ENCODE measurements at regions not wholly inside any gene's neighbourhood (a gene's known extent, or its start where the extent isn't known, plus 50 kb on each side); places are given as distances from the start of the nearest gene placed in this dataset.

DNA sequence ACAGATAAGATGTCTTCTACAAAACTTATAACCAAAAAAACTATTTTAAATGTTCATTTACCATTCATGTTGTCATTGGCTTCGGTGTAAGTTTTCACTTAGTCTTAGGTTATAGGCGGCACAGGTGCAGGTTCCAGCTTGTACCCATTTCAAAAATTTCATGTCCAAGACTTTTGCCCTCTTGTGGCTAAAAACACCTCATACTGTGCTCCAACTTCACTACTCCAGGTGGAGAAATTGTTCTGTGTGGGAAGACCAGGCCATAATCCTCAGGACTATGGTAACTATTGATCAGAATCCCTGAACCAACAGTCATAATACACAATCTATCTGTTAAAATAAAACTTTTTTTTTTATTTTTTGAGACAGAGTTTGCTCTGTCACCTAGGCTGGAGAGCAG is 95.2 kb upstream of the ATP11B start:
- Histone ChIP-seq H3K4me1 (no peaks in the 10 kb centered on the region), H3K9me3 (no peaks in the 10 kb centered on the region), H3K4me3 (no peak overlapping the region), H3K27me3 (no peaks in the 10 kb centered on the region), H3K27ac (no peak overlapping the region), H3K36me3 (no peaks in the 10 kb centered on the region)
- no peak for DNase-seq (ENCODE audit: extremely low spot score in 2 of 2)
- no peak for TF ChIP-seq POLR2A (IDR thresholded peaks at IDR 0.05)
- TF ChIP-seq, protein P1, sequence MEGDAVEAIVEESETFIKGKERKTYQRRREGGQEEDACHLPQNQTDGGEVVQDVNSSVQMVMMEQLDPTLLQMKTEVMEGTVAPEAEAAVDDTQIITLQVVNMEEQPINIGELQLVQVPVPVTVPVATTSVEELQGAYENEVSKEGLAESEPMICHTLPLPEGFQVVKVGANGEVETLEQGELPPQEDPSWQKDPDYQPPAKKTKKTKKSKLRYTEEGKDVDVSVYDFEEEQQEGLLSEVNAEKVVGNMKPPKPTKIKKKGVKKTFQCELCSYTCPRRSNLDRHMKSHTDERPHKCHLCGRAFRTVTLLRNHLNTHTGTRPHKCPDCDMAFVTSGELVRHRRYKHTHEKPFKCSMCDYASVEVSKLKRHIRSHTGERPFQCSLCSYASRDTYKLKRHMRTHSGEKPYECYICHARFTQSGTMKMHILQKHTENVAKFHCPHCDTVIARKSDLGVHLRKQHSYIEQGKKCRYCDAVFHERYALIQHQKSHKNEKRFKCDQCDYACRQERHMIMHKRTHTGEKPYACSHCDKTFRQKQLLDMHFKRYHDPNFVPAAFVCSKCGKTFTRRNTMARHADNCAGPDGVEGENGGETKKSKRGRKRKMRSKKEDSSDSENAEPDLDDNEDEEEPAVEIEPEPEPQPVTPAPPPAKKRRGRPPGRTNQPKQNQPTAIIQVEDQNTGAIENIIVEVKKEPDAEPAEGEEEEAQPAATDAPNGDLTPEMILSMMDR (IDR thresholded peaks at IDR 0.05): no peak
- TF ChIP-seq POLR2AphosphoS5 (IDR thresholded peaks at IDR 0.05; ENCODE audit: insufficient read depth in 1 of 2, low read depth in 1 of 2): no peak
- intact Hi-C loops (cut with DNase I): no loop called here

DNA sequence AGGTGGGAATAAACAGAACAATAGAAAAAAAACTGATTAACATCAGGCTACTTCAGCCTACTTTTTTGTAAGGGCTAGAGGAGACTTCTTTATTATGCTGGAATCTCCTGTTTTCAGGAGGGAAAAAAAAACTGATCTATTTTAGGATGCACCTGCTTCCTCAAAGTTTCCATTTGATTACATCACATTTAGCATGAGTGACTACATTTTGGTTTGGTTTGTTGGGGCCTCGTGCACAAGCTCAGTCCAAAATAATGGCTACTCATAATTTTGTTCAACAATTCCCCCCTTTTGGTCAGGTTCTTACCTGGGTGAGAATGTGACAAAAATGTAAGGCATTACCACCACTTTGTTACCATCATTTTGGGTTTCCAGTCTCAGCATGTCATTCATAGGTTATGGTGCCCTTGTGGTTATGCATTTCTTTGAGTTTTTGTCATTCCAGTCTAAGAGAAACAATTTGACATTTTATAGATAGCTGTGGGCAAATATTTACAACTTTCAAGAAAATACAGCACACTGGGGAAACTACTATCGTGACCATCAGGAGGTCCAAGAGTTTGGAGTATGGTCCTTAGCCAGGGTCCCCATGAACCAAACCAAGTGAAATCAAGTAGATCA is 93.6 kb upstream of the ATP11B start:
- H3K9me3 ChIP-seq: no peaks in the 10 kb centered on the region
- H3K4me3 ChIP-seq: no peak overlapping the region
- no peak for DNase-seq (ENCODE audit: extremely low spot score in 2 of 2)
- H3K4me1 ChIP-seq: no peaks in the 10 kb centered on the region
- intact Hi-C loops (cut with DNase I): no loop called here
- H3K27ac ChIP-seq: no peak overlapping the region
- TF ChIP-seq POLR2AphosphoS5 (IDR thresholded peaks at IDR 0.05; ENCODE audit: insufficient read depth in 1 of 2, low read depth in 1 of 2) (no peak), POLR2A (IDR thresholded peaks at IDR 0.05) (no peak)
- TF ChIP-seq, protein P1 (IDR thresholded peaks at IDR 0.05): no peak
- no peaks in the 10 kb centered on the region for H3K27me3 ChIP-seq
- H3K36me3 ChIP-seq: no peaks in the 10 kb centered on the region

DNA sequence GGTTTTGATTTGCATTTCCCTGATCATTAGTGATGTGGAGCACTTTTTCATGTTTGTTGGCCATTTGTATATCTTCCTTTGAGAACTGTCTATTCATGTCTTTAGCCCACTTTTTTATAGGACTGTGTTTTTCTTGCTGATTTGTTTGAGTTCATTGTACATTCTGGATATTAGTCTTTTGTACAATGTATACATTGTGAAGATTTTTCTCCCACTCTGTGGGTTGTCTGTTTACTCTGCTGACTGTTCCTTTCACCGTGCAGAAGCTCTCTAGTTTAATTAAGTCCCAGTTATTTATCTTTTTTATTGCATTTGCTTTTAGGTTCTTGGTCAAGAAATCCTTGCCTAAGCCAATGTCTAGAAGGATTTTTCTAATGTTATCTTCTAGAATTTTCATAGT is 91.1 kb upstream of the ATP11B start:
- intact Hi-C loops (cut with DNase I): no loop called here

DNA sequence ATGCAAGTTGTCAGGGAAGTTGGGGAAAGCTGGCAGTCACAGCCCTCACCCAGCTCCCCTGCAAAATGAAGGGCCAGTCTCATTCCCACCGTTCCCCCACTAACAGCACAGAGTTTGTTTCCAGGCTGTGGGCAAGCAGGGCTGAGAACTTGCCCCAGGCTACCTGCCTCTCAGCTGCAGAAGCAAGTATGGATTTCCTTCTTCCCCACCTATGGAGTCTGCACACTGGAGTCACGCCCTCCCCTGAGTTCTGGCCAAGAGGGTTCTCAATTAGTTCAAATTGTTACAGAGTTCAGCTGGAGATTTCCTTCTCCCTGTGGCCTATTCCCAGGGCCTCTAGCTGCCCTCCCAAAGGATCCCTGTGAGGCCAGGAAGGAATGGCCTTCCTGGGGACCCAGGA is 90.1 kb upstream of the ATP11B start:
- H3K27me3 ChIP-seq: no peaks in the 10 kb centered on the region
- H3K36me3 ChIP-seq: no peaks in the 10 kb centered on the region
- intact Hi-C loops (cut with DNase I): no loop called here
- H3K4me1 ChIP-seq: no peaks in the 10 kb centered on the region
- H3K4me3 ChIP-seq: no peak overlapping the region
- no peak overlapping the region for H3K27ac ChIP-seq
- no peak for DNase-seq (ENCODE audit: extremely low spot score in 2 of 2)
- no peaks in the 10 kb centered on the region for H3K9me3 ChIP-seq
- TF ChIP-seq, protein P1 (IDR thresholded peaks at IDR 0.05): no peak
- TF ChIP-seq POLR2A (IDR thresholded peaks at IDR 0.05): no peak
- TF ChIP-seq POLR2AphosphoS5 (IDR thresholded peaks at IDR 0.05; ENCODE audit: insufficient read depth in 1 of 2, low read depth in 1 of 2): no peak

More for the DNA sequence above, 91.1 kb upstream of the ATP11B start:
- Histone ChIP-seq H3K36me3 (no peaks in the 10 kb centered on the region), H3K27ac (no peak overlapping the region), H3K27me3 (no peaks in the 10 kb centered on the region), H3K4me3 (no peak overlapping the region), H3K4me1 (no peaks in the 10 kb centered on the region), H3K9me3 (no peaks in the 10 kb centered on the region)
- TF ChIP-seq POLR2AphosphoS5 (IDR thresholded peaks at IDR 0.05; ENCODE audit: insufficient read depth in 1 of 2, low read depth in 1 of 2) (no peak), POLR2A (IDR thresholded peaks at IDR 0.05) (no peak)
- TF ChIP-seq, protein P1 (IDR thresholded peaks at IDR 0.05): no peak
- no peak for DNase-seq (ENCODE audit: extremely low spot score in 2 of 2)

DNA sequence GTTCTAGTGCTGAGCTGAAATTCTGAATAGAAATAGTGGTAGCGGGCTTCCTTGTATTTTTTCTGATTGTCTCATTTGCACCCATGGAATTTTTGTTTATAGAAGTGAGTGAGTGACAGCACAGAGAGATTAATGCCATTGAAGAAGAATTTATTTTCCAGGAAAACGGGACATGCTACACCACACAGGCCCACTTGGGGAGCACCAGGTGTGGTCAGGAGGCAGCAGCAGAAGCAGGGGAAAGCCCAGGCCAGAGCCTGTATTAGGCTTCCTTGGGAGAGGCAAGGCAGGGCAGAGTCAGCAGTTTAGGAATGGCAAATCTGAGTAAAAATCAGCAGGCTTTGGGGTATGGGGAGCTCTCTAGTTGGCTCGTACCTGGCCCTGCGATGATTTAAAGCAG is 88.4 kb upstream of the ATP11B start:
- DNase-seq (ENCODE audit: extremely low spot score in 2 of 2): no peak
- Histone ChIP-seq H3K4me1 (no peaks in the 10 kb centered on the region), H3K4me3 (no peak overlapping the region), H3K27ac (no peak overlapping the region), H3K36me3 (no peaks in the 10 kb centered on the region), H3K27me3 (no peaks in the 10 kb centered on the region), H3K9me3 (no peaks in the 10 kb centered on the region)
- TF ChIP-seq POLR2A (IDR thresholded peaks at IDR 0.05) (no peak), POLR2AphosphoS5 (IDR thresholded peaks at IDR 0.05; ENCODE audit: insufficient read depth in 1 of 2, low read depth in 1 of 2) (no peak)
- TF ChIP-seq, protein P1 (IDR thresholded peaks at IDR 0.05): no peak
- intact Hi-C loops (cut with DNase I): no loop called here

Data from vagina (tissue), 2 donors.